Progenitor cell of endocrine pancreas (in vitro differentiated cells): ENCODE measurements at regions not wholly inside any gene's neighbourhood (a gene's known extent, or its start where the extent isn't known, plus 50 kb on each side); places are given as distances from the start of the nearest gene placed in this dataset.

Experiments
- DNase-seq: peaks from one replicate; pipeline ENCODE4 v3.0.0; 2021; ENCODE audit warnings: low spot score; ENCODE audit not compliant: unreplicated experiment
- H3K27ac Mint-ChIP-seq: 2 replicates; pipeline ENCODE4 v1.8.0; 2021; ENCODE audit warnings: mild to moderate bottlenecking, moderate library complexity, mixed read lengths
- H3K27me3 Mint-ChIP-seq: 2 replicates; pipeline ENCODE4 v1.8.0; 2021; ENCODE audit warnings: mixed read lengths
- H3K36me3 Mint-ChIP-seq: 2 replicates; pipeline ENCODE4 v1.8.0; 2022; ENCODE audit warnings: mixed read lengths; ENCODE audit not compliant: insufficient read depth
- H3K4me1 Mint-ChIP-seq: 2 replicates; pipeline ENCODE4 v1.8.0; 2021; ENCODE audit warnings: low read depth, mixed read lengths
- H3K4me3 Mint-ChIP-seq: 2 replicates; pipeline ENCODE4 v1.8.0; 2021; ENCODE audit warnings: low read depth, mild to moderate bottlenecking, moderate library complexity, mixed read lengths
- H3K9me3 Mint-ChIP-seq: 2 replicates; pipeline ENCODE4 v1.8.0; 2021; ENCODE audit warnings: low read depth, mixed read lengths
- TF ChIP-seq, protein P1 (sequence below): fragments of 200-600 bp; sonication (generic); IDR thresholded peaks from one replicate; pipeline ENCODE4 v1.5.0; 2021; ENCODE audit warnings: antibody characterized with exemption, mild to moderate bottlenecking; ENCODE audit not compliant: unreplicated experiment

- Mint-ChIP-seq H3K27me3 (no peaks in the 10 kb centered on the region), H3K4me3 (no peak overlapping the region), H3K4me1 (peaks cover 8% of the 10 kb centered on the region), H3K27ac (no peak overlapping the region), H3K9me3 (no peaks in the 10 kb centered on the region), H3K36me3 (no peaks in the 10 kb centered on the region)
- no peak for DNase-seq
- TF ChIP-seq, protein P1, sequence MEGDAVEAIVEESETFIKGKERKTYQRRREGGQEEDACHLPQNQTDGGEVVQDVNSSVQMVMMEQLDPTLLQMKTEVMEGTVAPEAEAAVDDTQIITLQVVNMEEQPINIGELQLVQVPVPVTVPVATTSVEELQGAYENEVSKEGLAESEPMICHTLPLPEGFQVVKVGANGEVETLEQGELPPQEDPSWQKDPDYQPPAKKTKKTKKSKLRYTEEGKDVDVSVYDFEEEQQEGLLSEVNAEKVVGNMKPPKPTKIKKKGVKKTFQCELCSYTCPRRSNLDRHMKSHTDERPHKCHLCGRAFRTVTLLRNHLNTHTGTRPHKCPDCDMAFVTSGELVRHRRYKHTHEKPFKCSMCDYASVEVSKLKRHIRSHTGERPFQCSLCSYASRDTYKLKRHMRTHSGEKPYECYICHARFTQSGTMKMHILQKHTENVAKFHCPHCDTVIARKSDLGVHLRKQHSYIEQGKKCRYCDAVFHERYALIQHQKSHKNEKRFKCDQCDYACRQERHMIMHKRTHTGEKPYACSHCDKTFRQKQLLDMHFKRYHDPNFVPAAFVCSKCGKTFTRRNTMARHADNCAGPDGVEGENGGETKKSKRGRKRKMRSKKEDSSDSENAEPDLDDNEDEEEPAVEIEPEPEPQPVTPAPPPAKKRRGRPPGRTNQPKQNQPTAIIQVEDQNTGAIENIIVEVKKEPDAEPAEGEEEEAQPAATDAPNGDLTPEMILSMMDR, result no peak
These were observed 645.9 kb downstream of the ARL4A start for GRCh38 chr7:13333371-13333770.

- Mint-ChIP-seq H3K27me3 (no peaks in the 10 kb centered on the region), H3K4me3 (no peak overlapping the region), H3K9me3 (no peaks in the 10 kb centered on the region), H3K4me1 (peaks cover 4% of the 10 kb centered on the region), H3K27ac (no peak overlapping the region), H3K36me3 (no peaks in the 10 kb centered on the region)
- DNase-seq, result no peak
- TF ChIP-seq, protein P1, result no peak
These were observed 648.8 kb downstream of the ARL4A start for GRCh38 chr7:13336227-13336626.

DNA sequence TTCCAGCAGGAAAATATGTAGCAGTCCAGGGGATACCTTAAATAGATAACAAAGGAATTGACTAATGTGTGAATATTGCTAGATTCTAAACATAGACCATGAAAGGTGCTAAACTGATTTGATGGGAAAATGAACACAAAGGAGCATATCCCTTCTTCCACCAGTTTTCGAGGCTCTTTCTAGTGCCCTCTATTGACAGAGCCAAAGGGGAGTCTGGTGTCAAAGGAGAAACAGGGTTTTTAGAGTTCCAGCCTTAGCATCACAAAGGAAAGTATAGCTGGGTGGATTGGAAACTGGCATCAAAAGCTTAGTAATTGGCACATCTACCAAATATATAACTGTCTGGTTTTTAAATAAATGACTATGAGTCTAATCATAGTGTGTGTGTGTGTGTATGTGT lies 636.8 kb downstream of the ETV1 start:
- H3K27me3 Mint-ChIP-seq, result no peaks in the 10 kb centered on the region
- peaks cover 7% of the 10 kb centered on the region for H3K9me3 Mint-ChIP-seq
- TF ChIP-seq, protein P1, result no peak
- H3K27ac Mint-ChIP-seq, result no peak overlapping the region
- peaks cover 2% of the 10 kb centered on the region for H3K4me1 Mint-ChIP-seq
- no peak for DNase-seq
- H3K4me3 Mint-ChIP-seq, result no peak overlapping the region
- peaks cover 3% of the 10 kb centered on the region for H3K36me3 Mint-ChIP-seq

- TF ChIP-seq, protein P1, result no peak
- H3K27ac Mint-ChIP-seq, result no peak overlapping the region
- no peaks in the 10 kb centered on the region for H3K27me3 Mint-ChIP-seq
- peaks cover 8% of the 10 kb centered on the region for H3K36me3 Mint-ChIP-seq
- H3K9me3 Mint-ChIP-seq, result peaks cover 3% of the 10 kb centered on the region
- no peak for DNase-seq
- no peaks in the 10 kb centered on the region for H3K4me1 Mint-ChIP-seq
- H3K4me3 Mint-ChIP-seq, result no peak overlapping the region
These were observed 629.8 kb downstream of the ETV1 start for GRCh38 chr7:13359656-13360055.

GRCh38 chr7:13386741-13387140 lies 602.7 kb downstream of the ETV1 start:
- no peak overlapping the region for H3K4me3 Mint-ChIP-seq
- no peaks in the 10 kb centered on the region for H3K36me3 Mint-ChIP-seq
- TF ChIP-seq, protein P1, result no peak
- no peaks in the 10 kb centered on the region for H3K27me3 Mint-ChIP-seq
- H3K27ac Mint-ChIP-seq, result no peak overlapping the region
- DNase-seq, result no peak
- peaks cover under 1% of the 10 kb centered on the region for H3K4me1 Mint-ChIP-seq
- peaks cover 9% of the 10 kb centered on the region for H3K9me3 Mint-ChIP-seq
